LHCN-M2 (cell line): ENCODE measurements at regions not wholly inside any gene's neighbourhood (a gene's known extent, or its start where the extent isn't known, plus 50 kb on each side); places are given as distances from the start of the nearest gene placed in this dataset.

Source experiments
- DNase-seq: peaks from one replicate; pipeline ENCODE4 v3.0.0-alpha.2; 2012; ENCODE audit warnings: low read depth

- no peak for DNase-seq
Observed at GRCh38 chr1:147811273-147811672, 50.9 kb upstream of the GJA5 start.

DNA sequence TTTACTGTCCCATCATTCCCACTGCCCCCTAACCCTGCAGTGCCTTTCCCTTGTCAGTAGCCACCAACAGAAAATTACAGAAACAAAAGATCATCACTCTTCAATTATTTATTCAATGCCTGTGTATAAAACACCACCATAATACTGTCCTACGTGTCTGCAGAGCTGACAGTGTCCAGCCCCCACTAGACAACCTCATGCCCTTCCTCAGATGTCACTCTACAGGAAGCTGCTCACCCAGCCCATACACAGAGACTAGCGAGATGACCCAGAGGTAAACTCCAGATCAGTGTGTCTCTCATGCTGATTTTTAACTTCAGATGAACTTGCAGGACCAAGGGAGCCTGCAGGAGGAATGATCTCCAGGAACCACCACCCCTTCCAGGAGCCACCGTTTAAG is 51.3 kb upstream of the GJA5 start:
- DNase-seq = no peak

DNA sequence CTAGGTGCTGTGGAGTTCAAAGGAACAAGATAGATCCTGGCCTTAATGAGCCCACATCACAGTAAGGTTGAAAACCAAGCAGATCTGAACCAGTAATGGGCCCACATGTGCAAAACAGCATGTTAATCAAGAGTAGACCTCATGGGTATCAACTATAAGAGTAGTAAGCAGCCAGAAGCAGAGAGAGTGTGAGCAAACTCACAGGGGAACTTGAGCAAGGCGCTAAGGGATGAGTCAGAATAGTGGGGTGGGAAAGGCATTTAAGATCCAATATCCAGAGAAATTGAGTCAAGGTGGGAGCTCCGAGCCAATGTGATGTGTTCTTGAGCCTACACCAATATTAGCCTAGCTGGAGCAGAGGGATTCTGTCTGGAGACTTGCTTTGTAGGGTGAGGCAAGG is 52.4 kb upstream of the GJA5 start:
- DNase-seq = no peak

DNA sequence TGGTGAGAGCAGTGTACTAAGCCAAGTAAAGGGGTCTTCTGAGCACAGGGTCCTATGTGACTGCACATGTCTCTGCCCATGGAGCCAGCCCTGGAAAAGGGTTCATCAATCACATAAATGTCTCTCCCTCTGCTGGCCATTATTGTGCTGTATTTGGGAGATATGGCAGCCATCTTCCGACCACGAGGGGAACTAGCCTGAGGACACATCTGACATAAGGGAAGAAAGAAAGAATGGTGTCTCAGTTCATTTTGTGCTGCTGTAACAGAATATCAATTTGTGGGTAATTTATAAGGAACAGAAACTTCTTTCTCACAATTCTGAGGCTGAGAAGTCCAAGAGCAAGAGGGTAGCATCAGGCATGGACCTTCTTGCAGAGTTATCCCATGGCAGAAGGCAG is 55.1 kb upstream of the GJA5 start:
- no peak for DNase-seq

- DNase-seq = no peak
Observed at GRCh38 chr1:147820761-147821297, 60.4 kb upstream of the GJA5 start.

GRCh38 chr1:147821883-147822282 is 61.5 kb upstream of the GJA5 start:
- peak; percentile 22 for DNase-seq

DNA sequence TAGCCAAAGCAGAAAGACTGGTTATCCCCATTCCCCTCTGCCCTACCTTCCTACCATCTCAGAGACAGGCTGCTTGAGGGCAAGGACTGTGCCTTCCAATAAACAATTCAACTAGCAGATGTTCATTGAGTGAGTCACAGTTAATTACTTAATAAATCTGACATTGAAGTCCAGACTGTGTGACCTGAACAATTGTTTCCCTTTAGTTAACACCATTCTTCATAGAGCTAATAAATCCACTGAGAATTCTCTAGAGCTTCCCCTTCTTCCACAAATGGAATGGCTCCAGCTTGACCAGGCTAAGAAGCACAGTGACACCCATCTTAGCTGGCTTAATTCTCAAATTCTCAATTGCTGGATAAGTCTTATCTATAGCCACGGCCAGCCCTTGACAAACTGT is 61.9 kb upstream of the GJA5 start:
- DNase-seq = no peak

DNA sequence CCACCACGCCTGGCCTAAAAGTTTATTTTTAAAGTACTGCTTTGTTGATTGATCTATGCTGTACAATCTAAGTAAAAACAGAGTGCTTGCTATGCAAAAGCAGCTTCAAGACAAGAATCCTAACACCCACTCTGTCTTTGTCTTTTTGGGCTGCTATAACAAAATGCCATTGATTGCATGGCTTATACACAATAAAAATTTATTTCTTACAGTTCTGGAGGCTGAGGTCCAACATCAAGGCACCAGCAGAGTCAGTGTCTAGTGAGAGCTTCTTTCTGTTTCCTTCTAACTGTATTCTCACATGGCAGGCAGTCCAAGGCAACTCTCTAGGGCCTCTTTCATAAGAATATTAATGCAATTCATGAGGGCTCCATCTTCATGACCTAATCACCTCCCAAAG is 63.6 kb upstream of the GJA5 start:
- no peak for DNase-seq

DNA sequence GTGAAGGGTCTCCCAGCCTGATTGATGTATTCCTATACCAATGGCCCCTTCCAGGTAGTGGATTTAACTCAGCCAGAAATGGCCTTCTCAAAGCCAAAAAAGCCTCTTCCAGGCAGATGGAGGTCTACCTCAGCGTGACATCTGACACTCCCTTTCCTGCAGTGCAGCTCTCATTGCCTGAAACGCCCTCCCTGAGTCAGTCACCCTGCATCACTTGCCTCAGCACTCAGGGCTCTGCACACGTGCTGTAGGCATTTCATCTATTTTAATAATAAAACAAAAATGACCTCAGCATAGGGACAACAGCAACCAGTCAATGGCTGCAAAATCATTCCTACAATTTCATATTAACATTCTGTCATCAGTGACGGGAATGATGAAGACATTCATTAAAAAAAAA is 64.4 kb upstream of the GJA5 start:
- DNase-seq = no peak

- no peak for DNase-seq
Observed at GRCh38 chr1:147825586-147825985, 65.2 kb upstream of the GJA5 start.

DNA sequence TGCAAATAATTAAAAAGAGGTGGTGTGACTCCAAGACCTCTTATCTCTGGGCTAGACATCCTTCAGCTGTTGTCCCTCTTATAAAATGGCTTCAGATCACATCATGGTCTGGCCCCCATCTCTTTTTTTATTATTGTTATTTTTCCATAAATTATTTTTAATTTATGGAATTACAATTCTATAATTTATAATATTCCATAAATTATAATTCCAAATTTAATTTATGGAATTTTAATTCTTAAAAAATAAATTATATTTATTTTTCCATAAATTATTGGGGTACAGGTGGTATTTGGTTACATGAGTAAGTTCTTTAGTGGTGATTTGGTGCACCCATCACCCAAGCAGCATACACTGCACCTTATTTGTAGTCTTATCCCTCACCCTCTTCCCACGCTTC is 65.9 kb upstream of the GJA5 start:
- no peak for DNase-seq

- DNase-seq = no peak
Observed at GRCh38 chr1:147833231-147833860, 69.2 kb upstream of the GJA8 start.

- DNase-seq = no peak
Observed at GRCh38 chr1:147834181-147834580, 68.4 kb upstream of the GJA8 start.

DNA sequence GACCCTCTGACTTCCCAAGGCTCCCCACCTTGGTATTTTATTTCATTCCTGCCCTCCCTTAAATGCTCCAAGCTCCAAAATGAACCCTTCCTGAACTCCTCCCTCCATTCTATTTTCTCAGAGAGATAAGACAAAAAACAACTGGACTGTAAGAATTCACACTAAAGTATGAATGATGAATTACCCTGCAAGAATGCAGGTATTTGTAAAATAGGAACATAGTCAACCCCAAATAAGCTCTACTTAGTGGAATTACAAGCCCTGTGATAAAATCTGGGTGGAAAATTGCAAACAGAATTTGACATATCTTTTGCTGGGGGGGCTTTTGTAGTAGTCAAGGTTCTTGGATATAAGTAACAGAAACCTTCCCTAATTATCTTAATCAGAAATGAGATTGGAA is 67.8 kb upstream of the GJA8 start:
- no peak for DNase-seq

DNA sequence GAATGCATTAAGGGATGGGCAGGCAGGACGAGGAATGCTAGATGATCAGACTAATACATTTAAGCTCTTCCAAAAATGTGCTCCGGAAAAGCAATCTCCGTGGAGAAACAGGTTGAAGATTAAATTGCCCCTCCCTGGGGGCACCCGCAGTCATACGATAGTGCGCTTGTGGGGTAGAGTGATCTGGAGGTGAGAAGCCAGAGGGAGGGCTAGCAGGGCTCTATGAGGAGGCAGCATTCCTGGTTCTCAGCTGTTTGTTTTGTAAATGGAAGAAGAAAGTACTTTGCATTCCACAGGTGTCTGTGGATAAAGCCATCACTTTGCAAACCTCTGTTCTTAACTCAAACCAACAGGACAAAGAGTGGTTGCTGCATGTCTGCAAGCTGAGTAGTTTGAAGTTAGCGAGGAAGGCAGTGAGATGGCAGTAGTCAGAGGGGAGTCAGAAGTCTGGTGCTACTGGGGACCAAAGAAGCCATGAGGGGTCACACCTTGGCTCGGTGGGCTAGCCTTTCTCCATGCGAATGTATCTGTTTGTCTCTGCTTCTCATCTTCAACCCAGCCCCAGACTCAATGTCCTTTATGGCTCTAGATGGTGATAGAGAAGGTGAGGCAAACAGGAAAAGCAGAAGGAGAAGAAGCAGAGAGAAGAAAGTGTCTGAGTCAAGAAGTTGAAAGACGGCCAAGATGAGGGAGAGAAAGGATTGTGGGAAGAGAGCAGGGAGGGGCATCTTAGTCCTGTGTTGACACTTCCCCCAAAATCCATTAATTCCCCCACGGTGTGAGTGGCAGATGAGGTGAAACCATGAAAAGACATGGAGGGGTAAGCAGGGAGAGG is 65.2 kb upstream of the GJA8 start:
- no peak for DNase-seq

GRCh38 chr1:147837964-147838292 is 64.7 kb upstream of the GJA8 start:
- DNase-seq = no peak

DNA sequence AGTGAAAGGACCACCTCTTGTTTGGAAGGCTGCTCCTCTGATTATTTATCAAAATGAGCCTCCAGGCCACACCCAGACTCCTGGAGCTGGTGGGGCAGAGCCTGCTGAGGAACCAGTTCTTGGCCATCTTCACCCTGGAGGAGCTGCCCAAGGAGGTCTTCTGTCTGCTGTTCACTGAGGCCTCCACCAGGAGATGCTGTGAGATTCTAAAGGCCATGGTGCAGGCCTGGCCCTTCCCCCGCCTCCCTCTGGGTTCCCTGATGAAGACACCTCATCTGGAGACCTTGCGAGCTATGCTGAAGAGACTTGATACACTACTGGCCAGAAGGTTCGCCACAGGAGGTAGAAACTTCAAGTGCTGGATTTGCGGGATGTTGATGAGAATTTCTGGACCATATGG is 61.7 kb upstream of the GJA8 start:
- DNase-seq = no peak

DNA sequence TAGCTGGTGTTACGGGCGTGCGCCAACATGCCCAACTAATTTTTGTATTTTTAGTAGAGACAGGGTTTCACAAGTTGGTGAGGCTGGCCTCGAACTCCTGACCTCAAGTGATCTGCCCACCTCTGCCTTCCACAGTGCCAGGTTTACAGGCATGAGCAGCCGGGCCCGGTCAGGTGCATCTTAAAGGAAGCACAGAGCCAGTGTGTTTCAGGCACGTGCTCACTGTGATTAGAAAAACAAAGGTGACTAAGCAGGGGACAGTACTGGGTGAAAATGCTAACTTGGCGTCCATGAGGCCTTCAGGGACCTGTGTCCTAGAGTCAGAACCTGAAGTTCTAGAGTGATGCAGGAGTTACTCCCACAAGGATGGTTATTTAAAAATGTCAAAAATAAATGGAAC is 60.0 kb upstream of the GJA8 start:
- no peak for DNase-seq

DNA sequence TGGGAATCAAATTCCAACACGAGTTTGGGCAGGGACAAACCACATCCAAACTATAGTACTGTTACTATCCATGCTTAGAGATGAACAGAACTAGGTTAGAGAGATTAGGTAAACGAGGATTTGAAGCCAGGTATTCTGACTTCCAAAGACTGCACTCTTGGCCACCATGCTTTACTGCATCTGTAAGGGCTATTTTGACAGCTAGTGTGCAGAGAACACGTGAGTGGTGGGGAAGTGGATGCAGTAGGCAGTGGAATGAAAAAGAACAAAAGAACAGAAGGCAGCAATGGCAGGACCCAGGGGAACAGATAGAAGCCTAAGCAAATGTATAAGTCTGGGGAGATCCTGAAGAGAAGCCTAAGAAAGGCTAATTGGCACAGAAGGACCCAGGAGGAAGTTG is 59.1 kb upstream of the GJA8 start:
- no peak for DNase-seq

- DNase-seq = no peak
Observed at GRCh38 chr1:147847831-147848230, 54.8 kb upstream of the GJA8 start.

- peak; percentile 24 for DNase-seq
Observed at GRCh38 chr1:147849098-147849895, 53.3 kb upstream of the GJA8 start.

DNA sequence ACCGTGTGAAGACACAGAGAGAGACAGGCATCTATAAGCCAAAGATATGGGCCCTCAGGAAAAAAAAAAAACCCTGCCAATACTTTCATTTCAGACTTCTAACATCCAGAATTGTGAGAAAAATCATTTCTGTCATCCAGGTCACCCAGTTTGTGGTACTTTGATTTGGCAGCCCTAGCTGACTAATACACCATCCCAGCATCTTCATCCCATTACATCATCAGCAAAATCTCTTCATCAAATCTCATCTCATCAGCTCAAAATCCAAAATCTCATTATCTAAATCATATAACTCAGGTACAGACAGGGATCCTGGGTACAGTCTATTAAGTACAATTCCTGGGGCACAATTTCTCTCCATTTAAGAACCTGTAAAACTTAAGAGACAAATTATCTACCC is 51.9 kb upstream of the GJA8 start:
- DNase-seq = no peak

DNA sequence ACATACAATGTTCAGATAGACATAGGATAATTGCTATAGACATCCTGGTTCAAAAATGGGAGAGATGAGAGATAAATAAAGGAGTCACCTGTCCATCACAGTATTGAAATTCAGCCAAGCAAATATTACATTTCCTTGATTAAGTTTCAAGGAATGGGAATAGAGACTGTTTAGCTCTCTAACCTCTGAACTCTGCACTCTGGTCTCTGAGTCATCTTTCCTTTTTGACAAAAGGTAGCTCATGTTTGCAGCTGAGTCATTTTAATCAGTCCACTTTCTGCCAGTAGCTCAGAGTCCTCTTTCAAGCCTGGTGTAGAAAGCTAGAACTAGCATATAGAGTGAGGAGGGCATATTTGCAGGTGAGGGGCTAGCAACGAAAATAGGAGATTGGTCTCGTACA is 51.4 kb upstream of the GJA8 start:
- no peak for DNase-seq
